ENCODE measurements at regions not wholly inside any gene's neighbourhood (a gene's known extent, or its start where the extent isn't known, plus 50 kb on each side); places are given as distances from the start of the nearest gene placed in this dataset.

DNA sequence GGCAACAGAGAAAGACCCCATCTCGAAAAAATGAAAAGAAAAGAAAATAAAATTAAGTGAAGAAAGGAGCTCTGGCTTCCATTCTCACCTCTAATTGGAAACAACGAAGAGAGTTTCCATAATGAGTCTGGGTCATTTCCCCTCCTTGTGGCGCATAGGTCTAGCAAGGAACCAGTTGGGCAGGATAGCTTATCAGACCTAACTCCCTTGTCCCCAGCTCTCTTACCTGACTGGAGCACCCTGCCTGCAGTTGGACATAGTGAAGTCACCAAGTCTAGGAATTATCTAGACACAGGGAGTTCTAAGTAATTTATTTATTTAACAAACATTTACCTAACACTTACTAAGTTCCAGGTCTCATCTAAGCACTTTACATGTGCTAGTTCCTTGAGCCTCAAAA lies 63.0 kb upstream of the RAB4A start:
- 90 to 95% methylated on average over 3 of the region's 3 CpGs for WGBS, 2 donors (ENCODE audit: low coverage in 1 of 2)
- H3K36me3 ChIP-seq, result no peaks in the 10 kb centered on the region
- no peaks in the 10 kb centered on the region for H3K9me3 ChIP-seq
- TF ChIP-seq, protein P1, sequence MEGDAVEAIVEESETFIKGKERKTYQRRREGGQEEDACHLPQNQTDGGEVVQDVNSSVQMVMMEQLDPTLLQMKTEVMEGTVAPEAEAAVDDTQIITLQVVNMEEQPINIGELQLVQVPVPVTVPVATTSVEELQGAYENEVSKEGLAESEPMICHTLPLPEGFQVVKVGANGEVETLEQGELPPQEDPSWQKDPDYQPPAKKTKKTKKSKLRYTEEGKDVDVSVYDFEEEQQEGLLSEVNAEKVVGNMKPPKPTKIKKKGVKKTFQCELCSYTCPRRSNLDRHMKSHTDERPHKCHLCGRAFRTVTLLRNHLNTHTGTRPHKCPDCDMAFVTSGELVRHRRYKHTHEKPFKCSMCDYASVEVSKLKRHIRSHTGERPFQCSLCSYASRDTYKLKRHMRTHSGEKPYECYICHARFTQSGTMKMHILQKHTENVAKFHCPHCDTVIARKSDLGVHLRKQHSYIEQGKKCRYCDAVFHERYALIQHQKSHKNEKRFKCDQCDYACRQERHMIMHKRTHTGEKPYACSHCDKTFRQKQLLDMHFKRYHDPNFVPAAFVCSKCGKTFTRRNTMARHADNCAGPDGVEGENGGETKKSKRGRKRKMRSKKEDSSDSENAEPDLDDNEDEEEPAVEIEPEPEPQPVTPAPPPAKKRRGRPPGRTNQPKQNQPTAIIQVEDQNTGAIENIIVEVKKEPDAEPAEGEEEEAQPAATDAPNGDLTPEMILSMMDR (IDR thresholded peaks at IDR 0.05), result no peak
- ATAC-seq, result no peak
- no peak overlapping the region for H3K4me3 ChIP-seq
- no peak overlapping the region for H3K27ac ChIP-seq
- peaks cover 0 to 30% (median 8%) of the 10 kb centered on the region in 3 donors for H3K4me1 ChIP-seq
- H3K27me3 ChIP-seq, result no peaks in the 10 kb centered on the region

DNA sequence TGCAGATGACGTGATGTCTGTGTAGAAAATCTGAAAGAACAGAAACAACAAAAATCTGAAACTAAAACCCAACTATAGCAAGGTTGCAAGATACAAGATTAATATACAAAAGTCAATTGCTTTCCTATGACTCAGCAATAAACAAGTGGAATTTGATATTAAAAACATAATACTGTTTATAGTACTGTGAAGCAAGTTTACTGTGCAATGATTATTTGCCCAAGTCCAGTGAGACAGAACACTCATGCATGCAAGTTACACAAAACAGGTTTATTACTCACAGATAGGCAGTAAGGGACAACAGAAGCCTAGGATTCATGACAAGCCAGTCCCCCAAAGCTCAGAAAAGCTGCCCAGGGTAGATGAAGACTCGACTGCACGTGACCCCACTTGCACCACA lies 62.4 kb upstream of the RAB4A start:
- TF ChIP-seq POLR2A (IDR thresholded peaks at IDR 0.05) (no peak), POLR2AphosphoS5 (IDR thresholded peaks at IDR 0.05) (no peak), EP300 (IDR thresholded peaks at IDR 0.05) (no peak)
- TF ChIP-seq, protein P1 (IDR thresholded peaks at IDR 0.05), result no peak
- no peaks in the 10 kb centered on the region for H3K36me3 ChIP-seq
- no peaks in the 10 kb centered on the region for H3K27me3 ChIP-seq
- 60 to 63% methylated on average over 1 to 3 of the region's 3 CpGs for WGBS, 2 donors (ENCODE audit: low coverage in 1 of 2)
- no peak for ATAC-seq
- peaks cover 0 to 30% (median 8%) of the 10 kb centered on the region in 3 donors for H3K4me1 ChIP-seq
- H3K4me3 ChIP-seq, result no peak overlapping the region
- H3K9me3 ChIP-seq, result no peaks in the 10 kb centered on the region
- no peak overlapping the region for H3K27ac ChIP-seq

DNA sequence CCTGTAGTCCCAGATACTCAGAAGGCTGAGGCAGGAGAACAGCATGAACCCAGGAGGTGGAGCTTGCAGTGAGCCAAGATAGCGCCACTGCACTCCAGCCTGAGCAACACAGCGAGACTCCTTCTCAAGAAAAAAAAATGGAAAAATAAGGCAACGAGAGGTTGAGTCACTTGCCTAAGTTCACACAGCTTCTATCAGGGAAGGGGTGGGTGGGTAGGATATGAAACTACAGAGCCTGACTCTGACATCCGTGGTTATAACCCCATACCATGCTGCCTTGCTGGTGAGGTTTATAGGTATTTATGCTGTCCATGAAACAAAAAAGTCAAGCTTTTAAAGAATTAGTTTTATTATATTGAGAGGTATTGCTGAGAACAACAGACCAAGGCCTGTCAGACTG lies 61.5 kb upstream of the RAB4A start:
- H3K27me3 ChIP-seq, result no peaks in the 10 kb centered on the region
- TF ChIP-seq EP300 (IDR thresholded peaks at IDR 0.05) (no peak), POLR2A (IDR thresholded peaks at IDR 0.05) (no peak), POLR2AphosphoS5 (IDR thresholded peaks at IDR 0.05) (no peak)
- TF ChIP-seq, protein P1 (IDR thresholded peaks at IDR 0.05), result no peak
- no peak overlapping the region for H3K27ac ChIP-seq
- H3K4me3 ChIP-seq, result no peak overlapping the region
- H3K9me3 ChIP-seq, result no peaks in the 10 kb centered on the region
- no peaks in the 10 kb centered on the region for H3K36me3 ChIP-seq
- WGBS, 2 donors (ENCODE audit: low coverage in 1 of 2), result 75 to 93% methylated on average over 3 of the region's 4 CpGs
- no peak for ATAC-seq
- peaks cover 0 to 28% (median 8%) of the 10 kb centered on the region in 3 donors for H3K4me1 ChIP-seq

DNA sequence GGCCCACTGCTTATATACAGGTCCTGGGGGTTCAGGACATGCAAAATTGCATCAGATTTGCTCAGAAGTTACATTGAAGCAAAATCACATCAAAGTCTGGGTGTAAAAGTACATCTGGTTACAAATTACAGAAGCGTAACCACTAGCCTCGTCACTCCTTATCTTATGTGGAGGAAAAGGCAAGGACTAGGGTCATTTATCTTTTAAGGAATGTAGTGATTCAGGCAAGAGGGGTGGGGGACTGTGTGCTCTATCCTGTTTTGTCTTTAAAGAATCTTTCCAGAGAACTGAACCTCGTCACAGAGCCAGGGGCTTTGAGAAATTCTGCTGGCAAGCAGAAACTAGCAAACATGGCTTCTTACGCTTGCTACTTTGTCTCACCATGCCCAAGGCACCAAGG lies 61.1 kb upstream of the RAB4A start:
- Histone ChIP-seq H3K4me3 (no peak overlapping the region), H3K9me3 (no peaks in the 10 kb centered on the region), H3K27me3 (no peaks in the 10 kb centered on the region), H3K4me1 (peaks cover 0 to 24% (median 8%) of the 10 kb centered on the region in 3 donors), H3K36me3 (no peaks in the 10 kb centered on the region), H3K27ac (no peak overlapping the region)
- TF ChIP-seq, protein P1 (IDR thresholded peaks at IDR 0.05), result no peak
- TF ChIP-seq POLR2AphosphoS5 (IDR thresholded peaks at IDR 0.05) (no peak), POLR2A (IDR thresholded peaks at IDR 0.05) (no peak), EP300 (IDR thresholded peaks at IDR 0.05) (no peak)
- ATAC-seq, result no peak
- WGBS, 2 donors (ENCODE audit: low coverage in 1 of 2), result 77 to 94% methylated on average over 2 to 4 of the region's 4 CpGs

DNA sequence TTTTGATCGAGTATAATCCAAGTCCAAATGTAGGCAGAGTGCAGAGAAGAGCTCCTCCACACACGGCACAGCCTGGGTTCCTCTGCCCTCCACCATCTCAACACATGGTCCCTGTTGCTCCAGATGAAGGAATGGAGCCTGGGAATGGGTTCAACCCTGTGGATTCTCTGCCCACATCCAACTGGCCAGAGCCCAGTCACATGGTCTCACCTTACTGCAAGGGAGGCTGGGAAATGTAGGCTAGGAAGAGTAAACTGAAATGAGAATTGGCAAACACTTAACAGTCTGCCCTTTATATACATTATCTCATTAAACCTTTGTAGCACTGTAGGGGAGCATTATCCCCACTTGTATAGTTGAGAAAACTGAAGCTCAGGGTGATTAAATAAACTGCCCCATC lies 60.1 kb upstream of the RAB4A start:
- 83 to 100% methylated on average over 1 to 2 of the region's 2 CpGs for WGBS, 2 donors (ENCODE audit: low coverage in 1 of 2)
- Histone ChIP-seq H3K36me3 (no peaks in the 10 kb centered on the region), H3K27me3 (no peaks in the 10 kb centered on the region), H3K27ac (no peak overlapping the region), H3K4me1 (peaks cover 0 to 14% (median 0%) of the 10 kb centered on the region in 3 donors), H3K9me3 (no peaks in the 10 kb centered on the region), H3K4me3 (no peak overlapping the region)
- no peak for ATAC-seq
- TF ChIP-seq EP300 (IDR thresholded peaks at IDR 0.05), result no peak
- TF ChIP-seq POLR2AphosphoS5 (IDR thresholded peaks at IDR 0.05), result no peak
- TF ChIP-seq, protein P1 (IDR thresholded peaks at IDR 0.05), result no peak
- TF ChIP-seq POLR2A (IDR thresholded peaks at IDR 0.05), result no peak
